ENCODE measurements at regions not wholly inside any gene's neighbourhood (a gene's known extent, or its start where the extent isn't known, plus 50 kb on each side); places are given as distances from the start of the nearest gene placed in this dataset.

GRCh38 chr3:14331251-14331650 lies 71.2 kb upstream of the SLC6A6 start:
- Mint-ChIP-seq H3K27ac (no peak overlapping the region; a peak in 1 of 7 replicates), H3K27me3 (ENCODE audit: low read depth) (peaks cover 10% of the 10 kb centered on the region), H3K36me3 (ENCODE audit: insufficient read depth in 1 of 3, low read depth in 3 of 3) (peaks cover 0 to 6% (median 4%) of the 10 kb centered on the region in 3 experiments; a peak in 3 of 7 replicates), H3K4me3 (no peak overlapping the region), H3K9me3 (peaks cover 4 to 7% of the 10 kb centered on the region in 2 experiments; a peak in 4 of 5 replicates), H3K4me1 (peaks cover 20 to 32% of the 10 kb centered on the region in 2 experiments)
- Histone ChIP-seq H2AK5ac (ENCODE audit: insufficient read length, low read length) (peak overlapping the region; percentile 75), H4K5ac (ENCODE audit: insufficient read length, low read depth, low read length) (peak overlapping the region; percentile 34), H3K27me3 (ENCODE audit: insufficient read depth, low read length) (no peaks in the 10 kb centered on the region), H2BK15ac (ENCODE audit: low read depth, low read length) (no peak overlapping the region; the same call in 1 of the 2 replicates), H2BK12ac (ENCODE audit: insufficient read length, low read depth, low read length) (no peak overlapping the region), H3T11ph (ENCODE audit: low read length) (no peak overlapping the region), H4K91ac (ENCODE audit: insufficient read length, low read depth, low read length) (no peak overlapping the region), H4K20me1 (ENCODE audit: control insufficient read depth, insufficient read depth, insufficient read length) (no peaks in the 10 kb centered on the region), H3K27ac (ENCODE audit: insufficient read length, low read depth, low read length) (no peak overlapping the region), H2AFZ (ENCODE audit: low read length) (no peak overlapping the region), H3K4me2 (ENCODE audit: insufficient read depth, insufficient read length, low read length) (no peak overlapping the region), H2BK120ac (ENCODE audit: low read depth, low read length, poor library complexity, severe bottlenecking) (no peak overlapping the region), H3K79me2 (ENCODE audit: insufficient read depth, low read length) (no peaks in the 10 kb centered on the region), H2BK5ac (ENCODE audit: insufficient read length, low read length) (no peak overlapping the region), H3K18ac (ENCODE audit: insufficient read length, low read depth, low read length) (no peak overlapping the region), H3K79me1 (ENCODE audit: insufficient read depth, low read depth, low read length, poor library complexity, severe bottlenecking) (no peaks in the 10 kb centered on the region), H4K8ac (replicated peaks; ENCODE audit: insufficient read length, low read depth, low read length) (no peak overlapping the region), H3K23me2 (ENCODE audit: insufficient read length, low read depth, low read length, poor library complexity, severe bottlenecking) (no peaks in the 10 kb centered on the region), H2BK20ac (ENCODE audit: low read depth, low read length, poor library complexity, severe bottlenecking) (no peak overlapping the region), H3K4me1 (ENCODE audit: insufficient read depth, low read length) (no peaks in the 10 kb centered on the region), H3K14ac (ENCODE audit: insufficient read depth, low read length) (no peak overlapping the region; the same call in 1 of the 2 replicates), H3K56ac (ENCODE audit: insufficient read length, low read depth, low read length) (no peak overlapping the region), H3K9ac (ENCODE audit: extremely low read depth, insufficient read length, low read length) (no peak overlapping the region), H3K4ac (ENCODE audit: low read depth, low read length) (no peak overlapping the region), H3K23ac (ENCODE audit: insufficient read length, low read depth, low read length) (no peak overlapping the region), H3K9me3 (ENCODE audit: control insufficient read depth, low read depth, low read length) (no peaks in the 10 kb centered on the region)
- TF ChIP-seq CTCF (conservative IDR thresholded peaks at IDR 0.05), result no peak
- DNase-seq, result no peak
- WGBS (ENCODE audit: extremely low coverage, insufficient read length, low lambda C conversion rate), result no CpG with 5 or more reads among the region's 6 CpGs
